ENCODE measurements at regions not wholly inside any gene's neighbourhood (a gene's known extent, or its start where the extent isn't known, plus 50 kb on each side); places are given as distances from the start of the nearest gene placed in this dataset.
"Not testable (repeated sequence)": the region's sequence is repeated elsewhere in the genome, so short reads cannot be mapped to it uniquely, and the experiment has no call there.

GRCh38 chr17:70987867-70988340 lies 818.6 kb downstream of the KCNJ2 start:
- DNase-seq (ENCODE audit: low spot score): no peak
- intact Hi-C loops (cut with DNase I): no loop called here

GRCh38 chr17:70988622-70989021 lies 819.3 kb downstream of the KCNJ2 start:
- no peak for DNase-seq (ENCODE audit: low spot score)
- intact Hi-C loops (cut with DNase I): no loop called here

GRCh38 chr17:70989280-70989679 lies 819.9 kb downstream of the KCNJ2 start:
- no peak for DNase-seq (ENCODE audit: low spot score)
- intact Hi-C loops (cut with DNase I): no loop called here

- DNase-seq (ENCODE audit: low spot score): no peak
- intact Hi-C loops (cut with DNase I): no loop called here
Measured at GRCh38 chr17:70994194-70994593, 824.9 kb downstream of the KCNJ2 start.

GRCh38 chr17:70995997-70996396 lies 826.7 kb downstream of the KCNJ2 start:
- intact Hi-C loops (cut with DNase I): no loop called here
- DNase-seq (ENCODE audit: low spot score): no peak

- no peak for DNase-seq (ENCODE audit: low spot score)
- intact Hi-C loops (cut with DNase I): no loop called here
Measured at GRCh38 chr17:71003736-71004135, 834.4 kb downstream of the KCNJ2 start.

- intact Hi-C loops (cut with DNase I): no loop called here
- DNase-seq (ENCODE audit: low spot score): no peak
Measured at GRCh38 chr17:71004413-71004812, 835.1 kb downstream of the KCNJ2 start.

- no peak for DNase-seq (ENCODE audit: low spot score)
- intact Hi-C loops (cut with DNase I): no loop called here
Measured at GRCh38 chr17:71011391-71011790, 842.1 kb downstream of the KCNJ2 start.

GRCh38 chr17:71019699-71020098 lies 850.4 kb downstream of the KCNJ2 start:
- DNase-seq (ENCODE audit: low spot score): no peak
- intact Hi-C loops (cut with DNase I): no loop called here

GRCh38 chr17:71022758-71023157 lies 853.4 kb downstream of the KCNJ2 start:
- DNase-seq (ENCODE audit: low spot score): no peak
- intact Hi-C loops (cut with DNase I): no loop called here

GRCh38 chr17:71023249-71024030 lies 854.1 kb downstream of the KCNJ2 start:
- intact Hi-C loops (cut with DNase I): no loop called here
- DNase-seq (ENCODE audit: low spot score): no peak

GRCh38 chr17:71024172-71024571 lies 854.8 kb downstream of the KCNJ2 start:
- no peak for DNase-seq (ENCODE audit: low spot score)
- intact Hi-C loops (cut with DNase I): no loop called here

- intact Hi-C loops (cut with DNase I): no loop called here
- DNase-seq (ENCODE audit: low spot score): no peak
Measured at GRCh38 chr17:71024969-71025368, 855.6 kb downstream of the KCNJ2 start.

GRCh38 chr17:71029246-71029645 lies 859.9 kb downstream of the KCNJ2 start:
- intact Hi-C loops (cut with DNase I): no loop called here

GRCh38 chr17:71031286-71031685 lies 862.0 kb downstream of the KCNJ2 start:
- intact Hi-C loops (cut with DNase I); DNase-seq (ENCODE audit: low spot score): not testable (repeated sequence)

More at GRCh38 chr17:71029246-71029645, 859.9 kb downstream of the KCNJ2 start:
- DNase-seq (ENCODE audit: low spot score): no peak

GRCh38 chr17:71032746-71033273 lies 863.5 kb downstream of the KCNJ2 start:
- intact Hi-C loops (cut with DNase I): no loop called here
- DNase-seq (ENCODE audit: low spot score): no peak

GRCh38 chr17:71033336-71033735 lies 864.0 kb downstream of the KCNJ2 start:
- no peak for DNase-seq (ENCODE audit: low spot score)
- intact Hi-C loops (cut with DNase I): no loop called here

- intact Hi-C loops (cut with DNase I): no loop called here
- DNase-seq (ENCODE audit: low spot score): no peak
Measured at GRCh38 chr17:71035226-71035625, 865.9 kb downstream of the KCNJ2 start.

GRCh38 chr17:71037386-71037785 lies 868.1 kb downstream of the KCNJ2 start:
- DNase-seq (ENCODE audit: low spot score): no peak
- intact Hi-C loops (cut with DNase I): no loop called here

- intact Hi-C loops (cut with DNase I): no loop called here
- DNase-seq (ENCODE audit: low spot score): no peak
Measured at GRCh38 chr17:71039391-71039790, 870.1 kb downstream of the KCNJ2 start.

- DNase-seq (ENCODE audit: low spot score): no peak
- intact Hi-C loops (cut with DNase I): no loop called here
Measured at GRCh38 chr17:71052971-71053370, 883.6 kb downstream of the KCNJ2 start.
